ENCODE measurements at regions not wholly inside any gene's neighbourhood (a gene's known extent, or its start where the extent isn't known, plus 50 kb on each side); places are given as distances from the start of the nearest gene placed in this dataset.
"Not testable (repeated sequence)": the region's sequence is repeated elsewhere in the genome, so short reads cannot be mapped to it uniquely, and the experiment has no call there.

GRCh38 chr3:152103257-152103656, 165.5 kb upstream of the MBNL1 start:
- DNase-seq: no peak

- no peak for DNase-seq
These were observed 163.8 kb upstream of the MBNL1 start for GRCh38 chr3:152104847-152105415.

GRCh38 chr3:152105446-152105845, 163.3 kb upstream of the MBNL1 start:
- no peak for DNase-seq

GRCh38 chr3:152109038-152109437, 159.7 kb upstream of the MBNL1 start:
- no peak for DNase-seq

GRCh38 chr3:152113413-152113812, 155.3 kb upstream of the MBNL1 start:
- DNase-seq: no peak

GRCh38 chr3:152113992-152114651, 154.6 kb upstream of the MBNL1 start:
- no peak for DNase-seq

- DNase-seq: no peak
These were observed 148.0 kb upstream of the MBNL1 start for GRCh38 chr3:152120601-152121269.

GRCh38 chr3:152121270-152121636, 147.5 kb upstream of the MBNL1 start:
- DNase-seq: no peak

GRCh38 chr3:152122851-152123250, 145.9 kb upstream of the MBNL1 start:
- no peak for DNase-seq

GRCh38 chr3:152123457-152123856, 145.3 kb upstream of the MBNL1 start:
- DNase-seq: no peak

- DNase-seq: no peak
These were observed 142.5 kb upstream of the MBNL1 start for GRCh38 chr3:152126260-152126659.

- no peak for DNase-seq
These were observed 141.7 kb upstream of the MBNL1 start for GRCh38 chr3:152127058-152127457.

- DNase-seq: no peak
These were observed 140.4 kb upstream of the MBNL1 start for GRCh38 chr3:152128356-152128755.

- DNase-seq: no peak
These were observed 129.1 kb upstream of the MBNL1 start for GRCh38 chr3:152139651-152140050.

GRCh38 chr3:152146461-152146860, 122.3 kb upstream of the MBNL1 start:
- no peak for DNase-seq

- no peak for DNase-seq
These were observed 121.0 kb upstream of the MBNL1 start for GRCh38 chr3:152147748-152148147.

GRCh38 chr3:152148579-152148978, 120.2 kb upstream of the MBNL1 start:
- DNase-seq: no peak

- DNase-seq: no peak
These were observed 118.9 kb upstream of the MBNL1 start for GRCh38 chr3:152149832-152150231.

- no peak for DNase-seq
These were observed 117.4 kb upstream of the MBNL1 start for GRCh38 chr3:152151216-152151876.

GRCh38 chr3:152151877-152152765, 116.6 kb upstream of the MBNL1 start:
- peak; percentile 1 for DNase-seq

GRCh38 chr3:152153115-152153514, 115.6 kb upstream of the MBNL1 start:
- not testable (repeated sequence) for DNase-seq

- no peak for DNase-seq
These were observed 113.3 kb upstream of the MBNL1 start for GRCh38 chr3:152155246-152156020.

Measured in DMS53 (cell line).